GM13976 (cell line): ENCODE measurements at regions not wholly inside any gene's neighbourhood (a gene's known extent, or its start where the extent isn't known, plus 50 kb on each side); places are given as distances from the start of the nearest gene placed in this dataset.

Experiments used
- DNase-seq: peaks from one replicate; pipeline ENCODE4 v3.0.0; 2012; ENCODE audit warnings: low spot score
- CTCF ChIP-seq: IDR thresholded peaks from 2 replicates; pipeline ENCODE4 v1.5.1; 2012; ENCODE audit warnings: borderline replicate concordance, mild to moderate bottlenecking; ENCODE audit not compliant: insufficient read depth; ENCODE audit errors: extremely low read depth, missing control alignments, control extremely low read depth
- in situ Hi-C: fragments of 300-500 bp; cut with MboI; formaldehyde crosslinking; loops from one replicate; pipeline ENCODE4 v1.12.0; 2022; ENCODE audit warnings: low sequenced_read_pairs, mixed read lengths, inconsistent platforms; ENCODE audit not compliant: unreplicated experiment

GRCh38 chr10:121296881-121297585, 301.2 kb downstream of the FGFR2 start:
- no peak for DNase-seq
- in situ Hi-C loops: no loop called here
- no peak for TF ChIP-seq CTCF

- TF ChIP-seq CTCF: no peak
- in situ Hi-C loops: no loop called here
- no peak for DNase-seq
These were observed 297.5 kb downstream of the FGFR2 start for GRCh38 chr10:121300723-121301122.

- TF ChIP-seq CTCF: no peak
- no peak for DNase-seq
- in situ Hi-C loops: no loop called here
These were observed 295.6 kb downstream of the FGFR2 start for GRCh38 chr10:121302541-121303180.

GRCh38 chr10:121303287-121303890, 294.9 kb downstream of the FGFR2 start:
- no peak for DNase-seq
- no peak for TF ChIP-seq CTCF
- in situ Hi-C loops: no loop called here

- TF ChIP-seq CTCF: no peak
- in situ Hi-C loops: no loop called here
- no peak for DNase-seq
These were observed 293.2 kb downstream of the FGFR2 start for GRCh38 chr10:121305066-121305465.

- in situ Hi-C loops: no loop called here
- TF ChIP-seq CTCF: no peak
- no peak for DNase-seq
These were observed 292.0 kb downstream of the FGFR2 start for GRCh38 chr10:121306159-121306673.
